Activated naive CD8-positive, alpha-beta T cell treated with anti-CD3 and anti-CD28 coated beads, Interleukin-2, amount 50 U/mL, for 16 hours (primary cell): ENCODE measurements at regions not wholly inside any gene's neighbourhood (a gene's known extent, or its start where the extent isn't known, plus 50 kb on each side); places are given as distances from the start of the nearest gene placed in this dataset.

Source experiments
- DNase-seq: peaks from one replicate; pipeline ENCODE4 v3.0.0-alpha.2; 2020; ENCODE audit warnings: low read depth, low spot score

DNA sequence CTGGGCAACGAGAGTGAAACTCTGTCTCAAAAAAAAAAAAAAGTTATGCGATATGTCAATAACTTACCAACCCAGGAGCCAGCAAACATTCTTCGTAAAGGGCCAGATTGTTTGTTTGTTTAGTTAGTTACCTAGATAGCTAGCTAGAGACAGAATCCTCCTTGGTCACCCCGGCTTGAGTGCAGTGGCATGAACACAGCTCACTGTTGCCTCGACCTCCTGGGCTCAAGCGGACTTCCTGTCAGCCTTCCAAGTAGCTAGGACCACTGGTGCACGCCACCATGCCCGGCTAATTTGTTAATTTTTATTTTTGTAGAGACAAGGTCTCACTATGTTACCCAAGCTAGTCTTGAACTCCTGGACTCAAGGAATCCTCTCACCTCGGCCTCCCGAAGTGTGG lies 113.0 kb downstream of the LITAF start:
- no peak for DNase-seq

DNA sequence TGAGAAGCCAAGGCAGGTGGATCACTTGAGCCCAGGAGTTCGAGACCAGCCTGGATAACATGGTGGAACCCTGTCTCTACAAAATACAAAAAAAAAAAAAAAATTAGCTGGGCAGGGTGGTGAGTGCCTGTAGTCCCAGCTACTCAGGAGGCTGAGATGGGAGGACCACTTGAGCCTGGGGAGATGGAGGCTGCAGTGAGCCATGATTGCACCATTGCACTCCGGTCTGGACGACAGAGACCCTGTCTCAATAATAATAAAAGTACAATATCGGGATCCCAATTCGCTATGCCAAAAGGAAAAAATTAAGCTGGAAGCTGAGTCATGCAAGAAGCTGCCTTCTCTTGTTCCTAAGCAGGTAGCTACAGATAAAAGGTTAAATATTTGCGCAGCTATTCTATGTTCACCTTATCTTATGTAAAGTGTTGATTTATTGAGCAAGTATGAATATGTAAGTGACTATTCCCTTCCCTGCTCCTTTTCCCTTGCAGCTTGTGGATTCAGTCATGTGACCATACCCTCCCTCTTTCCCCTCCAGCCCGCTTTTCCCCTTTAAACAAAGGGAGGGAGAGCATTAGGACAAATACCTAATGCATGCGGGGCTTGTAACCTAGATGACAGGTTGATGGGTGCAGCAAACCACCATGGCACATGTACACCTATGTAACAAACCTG lies 112.0 kb downstream of the LITAF start:
- no peak for DNase-seq

DNA sequence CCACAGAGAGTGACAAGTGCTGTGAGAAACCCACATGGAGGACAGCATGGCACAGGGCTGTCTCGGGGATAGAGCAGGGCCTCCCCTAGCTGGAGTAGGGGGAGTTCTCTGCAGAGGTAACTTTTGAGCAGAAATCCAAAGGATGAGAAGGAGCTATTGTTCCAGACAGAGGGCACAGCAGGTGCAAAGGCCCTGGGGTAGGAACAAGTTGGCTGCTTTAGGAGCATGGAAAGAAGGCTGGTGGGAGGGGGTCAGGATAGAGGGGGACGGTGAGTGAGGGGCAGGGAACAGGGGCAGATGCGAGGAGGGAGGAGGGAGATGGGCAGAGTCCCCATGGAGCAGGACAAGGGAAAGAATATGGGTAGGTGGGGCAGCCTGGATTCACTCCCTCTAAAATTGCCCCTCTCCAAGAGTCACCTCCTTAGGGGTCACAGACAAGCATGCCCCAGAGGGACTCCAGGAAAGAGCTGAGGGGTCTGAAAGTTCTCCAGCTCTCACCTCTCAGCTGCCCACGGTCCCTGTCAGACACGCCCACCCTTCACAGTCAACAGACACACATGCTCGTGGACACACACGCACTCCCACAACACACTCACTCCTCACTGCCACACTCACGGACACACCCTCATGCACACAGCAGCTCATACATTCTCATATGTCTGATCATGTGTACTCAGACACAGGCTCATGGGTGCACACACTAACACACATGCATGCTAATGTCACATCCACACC lies 110.7 kb downstream of the LITAF start:
- no peak for DNase-seq

GRCh38 chr16:11476676-11477075 lies 110.0 kb downstream of the LITAF start:
- no peak for DNase-seq

GRCh38 chr16:11478431-11479119 lies 108.1 kb downstream of the LITAF start:
- DNase-seq: no peak

DNA sequence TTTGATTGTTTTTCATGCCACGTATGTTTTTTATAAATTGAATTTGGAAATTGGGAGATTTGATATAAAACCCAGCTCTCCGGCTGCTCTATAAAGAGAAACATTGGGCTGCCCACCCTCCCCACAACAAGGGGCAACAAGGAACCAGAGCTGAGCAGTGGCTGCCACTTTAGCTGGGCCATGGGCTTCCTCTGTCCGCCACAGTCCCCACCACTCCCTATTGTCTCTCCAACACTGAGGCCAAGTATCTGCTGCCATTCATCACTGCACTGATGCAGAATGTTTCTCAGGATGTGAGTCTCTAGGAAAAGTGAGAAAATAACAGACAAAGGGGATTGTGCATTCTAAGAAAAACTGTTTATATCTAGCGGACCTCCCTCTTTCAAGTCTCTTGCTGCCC lies 106.8 kb downstream of the LITAF start:
- no peak for DNase-seq

DNA sequence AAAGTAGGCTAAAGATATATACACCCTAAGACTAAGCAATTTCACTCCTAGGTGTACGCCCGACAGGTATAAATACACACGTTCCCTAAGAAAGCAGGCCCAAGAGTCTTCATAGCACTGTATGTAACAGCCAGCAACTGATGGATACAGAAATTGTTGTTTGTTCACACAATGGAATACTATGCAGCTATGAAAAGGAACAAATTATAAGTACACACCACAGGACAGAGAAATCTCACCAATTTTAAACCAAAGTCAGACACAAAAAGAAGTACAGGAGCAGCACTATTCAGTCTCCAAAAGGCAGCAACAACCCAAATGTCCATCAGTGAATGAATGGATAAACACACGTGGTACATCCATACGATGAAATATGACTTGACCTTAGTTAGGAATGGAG lies 106.1 kb downstream of the LITAF start:
- no peak for DNase-seq

GRCh38 chr16:11481987-11482386 lies 104.7 kb downstream of the LITAF start:
- DNase-seq: no peak

GRCh38 chr16:11482946-11483748 lies 103.6 kb downstream of the LITAF start:
- no peak for DNase-seq

DNA sequence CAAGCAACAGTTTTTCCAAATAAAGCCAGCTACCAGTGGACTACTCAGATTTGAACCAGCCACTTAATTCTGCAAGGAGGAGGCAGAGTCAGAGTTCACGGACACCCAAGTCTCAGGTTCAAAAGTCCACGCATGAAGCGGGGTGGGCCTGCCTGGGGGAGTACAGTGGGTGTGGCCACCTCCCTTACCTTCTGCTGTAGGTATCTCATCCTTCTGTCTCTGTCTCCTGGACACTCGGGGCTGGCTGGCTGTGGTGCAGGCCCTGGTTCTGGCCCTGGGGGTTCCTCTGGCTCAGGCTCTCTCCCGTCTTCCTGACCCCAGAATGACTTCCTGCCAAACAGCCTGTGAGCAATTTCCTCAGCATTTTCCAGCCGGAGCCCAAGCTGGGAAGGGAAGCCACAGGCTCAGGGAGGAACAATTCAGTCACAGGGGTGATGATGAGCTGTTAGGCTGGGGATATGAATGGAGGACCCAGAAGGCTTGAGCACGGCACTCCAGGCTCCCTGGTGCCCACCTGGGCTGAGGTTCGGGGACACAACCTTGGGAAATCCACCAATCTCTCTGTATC lies 101.9 kb downstream of the LITAF start:
- no peak for DNase-seq

GRCh38 chr16:11485676-11486075 lies 101.0 kb downstream of the LITAF start:
- DNase-seq: no peak

DNA sequence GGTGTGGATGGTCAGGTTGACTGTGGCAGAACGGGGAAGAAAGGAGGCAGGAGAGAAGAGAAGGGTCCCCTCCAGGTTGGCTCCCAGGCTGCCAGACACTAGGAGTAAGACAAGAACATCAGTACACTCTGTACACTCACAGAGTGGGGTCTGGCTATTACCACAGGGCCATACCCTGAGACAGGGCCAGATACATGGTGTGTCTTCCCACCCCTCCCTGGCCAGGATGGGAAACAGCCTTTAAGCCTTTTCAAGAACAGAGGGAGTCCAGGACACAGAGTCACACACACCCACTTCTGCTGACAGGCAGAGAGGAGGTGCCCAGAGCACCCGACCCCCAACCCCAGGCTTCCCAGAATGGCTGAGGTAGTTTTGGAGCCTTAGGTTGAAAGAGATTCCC lies 99.4 kb downstream of the LITAF start:
- no peak for DNase-seq

GRCh38 chr16:11488304-11488703 lies 98.4 kb downstream of the LITAF start:
- no peak for DNase-seq

- no peak for DNase-seq
Observed at GRCh38 chr16:11491524-11491923, 95.2 kb downstream of the LITAF start.

DNA sequence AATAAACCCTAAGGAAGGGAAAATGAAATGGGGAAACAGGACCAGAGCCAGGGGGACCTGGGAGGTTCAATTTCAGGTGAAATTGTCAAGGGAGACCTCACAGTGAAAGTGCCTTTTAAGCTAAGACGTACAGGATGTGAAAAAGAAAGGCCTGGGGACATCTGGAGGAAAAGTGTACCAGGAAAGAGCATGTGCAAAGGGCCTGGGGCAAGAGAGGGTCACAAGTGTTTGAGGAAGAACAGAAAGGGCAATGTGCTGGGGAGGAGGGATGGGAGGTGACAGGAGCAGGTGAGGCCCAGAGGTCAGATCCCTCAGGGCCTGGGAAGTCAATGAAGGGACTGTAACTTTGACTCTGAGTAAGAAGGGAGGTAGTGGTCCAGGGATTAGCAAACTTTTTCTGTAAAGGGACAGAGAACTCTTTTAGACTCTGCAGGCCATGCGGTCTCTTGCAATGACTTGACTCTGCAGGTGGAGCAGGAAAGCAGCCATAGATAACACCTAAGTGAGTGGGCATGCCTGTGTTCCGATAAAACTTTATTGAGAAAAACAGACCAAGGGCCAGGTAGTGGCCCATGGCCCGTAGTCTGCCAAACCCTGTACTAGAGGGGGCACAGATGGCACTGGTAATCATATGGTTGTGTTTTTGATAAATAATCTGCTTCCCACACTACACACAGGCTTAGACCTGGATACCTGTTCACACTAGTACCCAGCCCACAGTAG lies 93.8 kb downstream of the LITAF start:
- DNase-seq: no peak

DNA sequence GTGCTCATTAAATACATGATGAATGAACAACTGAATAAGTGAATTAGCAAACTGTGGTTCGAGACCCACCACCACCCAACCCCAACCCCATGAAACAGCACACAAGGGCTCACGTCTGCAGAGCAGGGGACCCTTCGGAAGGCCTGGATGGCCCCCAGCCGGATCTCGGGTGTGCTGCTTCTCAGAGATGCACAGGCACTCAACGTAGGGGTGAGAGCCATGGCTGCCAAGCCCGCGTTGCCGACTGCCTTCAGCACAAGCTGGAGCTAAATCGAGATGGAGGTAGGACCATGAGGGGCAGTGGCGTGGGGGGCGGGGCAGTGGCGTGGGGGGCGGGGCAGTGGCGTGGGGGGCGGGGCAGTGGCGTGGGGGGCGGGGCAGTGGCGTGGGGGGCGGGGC lies 93.2 kb downstream of the LITAF start:
- no peak for DNase-seq

DNA sequence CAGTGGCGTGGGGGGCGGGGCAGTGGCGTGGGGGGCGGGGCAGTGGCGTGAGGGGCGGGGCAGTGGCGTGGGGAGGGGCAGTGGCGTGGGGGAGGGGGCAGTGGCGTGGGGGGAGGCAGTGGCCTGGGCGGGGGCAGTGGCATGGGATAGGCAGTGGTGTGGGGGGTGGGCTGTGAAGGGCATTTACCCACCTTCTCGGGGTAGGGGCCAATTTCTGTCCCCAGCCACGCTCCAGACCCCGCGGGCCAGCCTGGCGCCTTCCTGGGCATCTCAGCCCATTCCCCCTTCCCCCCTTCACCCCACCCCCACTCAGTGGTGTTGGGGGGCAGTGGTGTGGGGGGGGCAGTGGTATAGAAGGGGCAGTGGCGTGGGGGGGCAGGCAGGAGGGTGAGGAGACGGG lies 92.7 kb downstream of the LITAF start:
- DNase-seq: no peak

GRCh38 chr16:11494433-11494832 lies 92.3 kb downstream of the LITAF start:
- no peak for DNase-seq

GRCh38 chr16:11495066-11495407 lies 91.7 kb downstream of the LITAF start:
- DNase-seq: no peak
